AG10803 (cell line): ENCODE measurements at regions not wholly inside any gene's neighbourhood (a gene's known extent, or its start where the extent isn't known, plus 50 kb on each side); places are given as distances from the start of the nearest gene placed in this dataset.
"Not testable (repeated sequence)": the region's sequence is repeated elsewhere in the genome, so short reads cannot be mapped to it uniquely, and the experiment has no call there.

ENCODE experiments used
- DNase-seq: peaks from one replicate; pipeline ENCODE4 v3.0.0; 2010; ENCODE audit warnings: low read depth
- H3K4me3 ChIP-seq: 2 replicates; pipeline ENCODE4 v1.5.1; 2011; ENCODE audit warnings: mild to moderate bottlenecking, low read length, control low read depth
- TF ChIP-seq, protein P1 (sequence below): conservative IDR thresholded peaks from 2 replicates; pipeline ENCODE4 v1.5.1; 2011; ENCODE audit warnings: mild to moderate bottlenecking, low read length, control low read depth, inconsistent platforms

DNA sequence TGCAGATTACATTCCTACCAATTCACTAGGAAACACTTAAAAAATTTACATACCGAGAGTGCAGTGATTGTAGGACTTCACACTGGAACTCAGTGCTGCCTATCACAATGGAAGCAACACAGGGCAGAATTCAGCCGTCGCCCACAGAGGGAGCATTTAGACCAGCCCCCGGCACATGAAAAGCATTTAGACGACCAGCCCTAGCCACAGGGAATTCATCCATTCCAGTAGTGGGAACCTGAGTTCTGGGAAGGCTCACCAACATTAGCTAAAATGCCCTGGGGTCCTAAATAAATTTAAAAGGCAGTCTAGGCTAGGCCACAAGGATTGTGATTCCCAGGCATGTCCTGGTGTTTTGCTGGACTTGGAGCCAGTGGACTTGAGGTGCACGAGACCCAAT lies 155.2 kb downstream of the LIG4 start:
- TF ChIP-seq, protein P1, sequence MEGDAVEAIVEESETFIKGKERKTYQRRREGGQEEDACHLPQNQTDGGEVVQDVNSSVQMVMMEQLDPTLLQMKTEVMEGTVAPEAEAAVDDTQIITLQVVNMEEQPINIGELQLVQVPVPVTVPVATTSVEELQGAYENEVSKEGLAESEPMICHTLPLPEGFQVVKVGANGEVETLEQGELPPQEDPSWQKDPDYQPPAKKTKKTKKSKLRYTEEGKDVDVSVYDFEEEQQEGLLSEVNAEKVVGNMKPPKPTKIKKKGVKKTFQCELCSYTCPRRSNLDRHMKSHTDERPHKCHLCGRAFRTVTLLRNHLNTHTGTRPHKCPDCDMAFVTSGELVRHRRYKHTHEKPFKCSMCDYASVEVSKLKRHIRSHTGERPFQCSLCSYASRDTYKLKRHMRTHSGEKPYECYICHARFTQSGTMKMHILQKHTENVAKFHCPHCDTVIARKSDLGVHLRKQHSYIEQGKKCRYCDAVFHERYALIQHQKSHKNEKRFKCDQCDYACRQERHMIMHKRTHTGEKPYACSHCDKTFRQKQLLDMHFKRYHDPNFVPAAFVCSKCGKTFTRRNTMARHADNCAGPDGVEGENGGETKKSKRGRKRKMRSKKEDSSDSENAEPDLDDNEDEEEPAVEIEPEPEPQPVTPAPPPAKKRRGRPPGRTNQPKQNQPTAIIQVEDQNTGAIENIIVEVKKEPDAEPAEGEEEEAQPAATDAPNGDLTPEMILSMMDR = no peak
- H3K4me3 ChIP-seq = no peak overlapping the region
- DNase-seq = no peak

DNA sequence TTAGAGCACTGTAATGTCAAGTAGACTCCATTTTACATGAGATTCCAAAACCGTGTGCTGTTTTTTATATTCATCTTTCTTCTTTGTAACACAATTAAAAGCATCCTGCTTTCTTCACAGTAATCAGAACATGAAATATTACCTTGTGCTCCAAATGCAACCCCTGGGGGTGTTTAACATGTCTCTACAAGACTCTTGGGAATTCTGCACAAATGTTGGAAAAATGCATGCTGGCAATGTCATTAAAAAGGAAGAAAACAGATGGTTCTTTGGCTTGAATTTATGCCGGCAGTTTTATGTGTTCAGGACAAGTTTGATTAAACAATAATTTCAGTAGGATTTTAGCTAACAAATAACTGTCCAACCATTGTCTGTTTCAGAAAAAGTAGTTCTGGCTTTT lies 159.1 kb downstream of the LIG4 start:
- no peak overlapping the region for H3K4me3 ChIP-seq
- TF ChIP-seq, protein P1 = no peak
- DNase-seq = no peak

DNA sequence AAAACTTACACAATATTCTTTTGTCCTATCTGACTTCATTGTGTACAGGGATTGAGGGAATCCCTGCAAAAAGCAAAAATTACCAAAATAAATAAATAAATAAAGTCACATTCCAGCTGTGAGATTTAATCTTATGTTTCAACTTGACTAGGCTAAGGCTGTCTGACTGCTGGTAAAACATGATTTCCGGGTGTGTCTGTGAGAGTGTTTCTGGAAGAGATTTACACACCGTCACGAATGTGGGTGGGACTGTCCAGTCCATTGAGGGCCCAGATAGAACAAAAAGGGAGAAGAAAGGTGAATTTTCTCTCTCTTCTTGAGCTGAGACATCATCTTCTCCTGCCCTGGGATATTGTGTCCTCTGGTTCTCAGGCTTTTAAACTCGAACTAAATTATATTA lies 166.1 kb downstream of the LIG4 start:
- no peak for DNase-seq
- no peak overlapping the region for H3K4me3 ChIP-seq
- TF ChIP-seq, protein P1 = no peak

DNA sequence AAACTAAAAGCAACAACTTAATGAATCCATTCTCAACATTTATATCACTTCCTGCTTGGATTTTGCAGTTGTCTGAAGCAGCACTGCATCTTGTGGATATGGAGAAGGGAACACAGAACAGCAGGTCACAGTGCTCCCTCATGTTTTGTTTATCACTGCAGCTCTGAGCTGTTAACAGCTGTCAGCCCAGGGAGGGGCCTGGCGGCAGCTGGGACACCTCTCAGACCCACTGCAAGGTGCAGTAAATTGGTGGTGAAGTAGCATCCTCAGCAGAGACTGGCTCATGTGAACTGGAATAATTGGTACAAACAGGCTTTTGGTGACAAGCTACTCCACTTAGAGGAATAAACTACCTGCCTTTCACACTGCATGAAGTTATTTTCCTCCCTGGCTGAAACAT lies 170.4 kb downstream of the LIG4 start:
- H3K4me3 ChIP-seq = no peak overlapping the region
- DNase-seq = no peak
- TF ChIP-seq, protein P1 = no peak

DNA sequence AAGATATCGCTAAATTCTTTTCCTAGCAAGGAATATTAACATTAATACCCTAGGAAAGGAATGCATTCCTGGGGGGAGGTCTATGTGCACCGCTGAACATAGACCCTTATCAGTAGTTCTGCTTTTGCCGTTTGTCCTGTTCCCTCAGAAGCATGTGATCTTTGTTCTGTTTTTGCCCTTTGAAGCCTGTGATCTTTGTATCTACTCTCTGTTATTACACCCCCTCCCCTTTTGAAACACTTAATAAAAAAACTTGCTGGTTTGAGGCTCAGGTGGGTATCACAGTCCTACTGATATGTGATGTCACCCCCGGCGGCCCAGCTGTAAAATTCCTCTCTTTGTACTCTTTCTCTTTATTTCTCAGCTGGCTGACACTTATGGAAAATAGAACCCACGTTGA lies 172.5 kb downstream of the LIG4 start:
- not testable (repeated sequence) for DNase-seq, H3K4me3 ChIP-seq

DNA sequence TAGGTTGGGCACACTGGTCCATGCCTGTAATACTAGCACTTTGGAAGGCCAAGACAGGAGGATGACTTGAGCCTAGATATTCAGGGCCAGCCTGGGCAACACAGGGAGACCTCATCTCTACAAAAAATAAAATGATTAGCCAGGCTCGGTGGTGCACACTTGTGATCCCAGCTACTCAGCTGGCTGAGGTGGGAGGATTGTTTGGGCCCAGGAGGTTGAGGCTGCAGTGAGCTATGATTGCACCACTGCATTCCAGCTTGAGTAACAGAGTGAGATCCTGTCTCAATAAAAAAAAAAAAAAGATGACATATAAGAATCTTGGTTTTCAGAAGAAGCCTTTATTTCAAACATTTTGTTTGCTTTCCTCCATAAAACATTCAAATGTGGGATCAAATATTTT lies 178.0 kb downstream of the LIG4 start:
- TF ChIP-seq, protein P1 = no peak
- H3K4me3 ChIP-seq = no peak overlapping the region
- no peak for DNase-seq

DNA sequence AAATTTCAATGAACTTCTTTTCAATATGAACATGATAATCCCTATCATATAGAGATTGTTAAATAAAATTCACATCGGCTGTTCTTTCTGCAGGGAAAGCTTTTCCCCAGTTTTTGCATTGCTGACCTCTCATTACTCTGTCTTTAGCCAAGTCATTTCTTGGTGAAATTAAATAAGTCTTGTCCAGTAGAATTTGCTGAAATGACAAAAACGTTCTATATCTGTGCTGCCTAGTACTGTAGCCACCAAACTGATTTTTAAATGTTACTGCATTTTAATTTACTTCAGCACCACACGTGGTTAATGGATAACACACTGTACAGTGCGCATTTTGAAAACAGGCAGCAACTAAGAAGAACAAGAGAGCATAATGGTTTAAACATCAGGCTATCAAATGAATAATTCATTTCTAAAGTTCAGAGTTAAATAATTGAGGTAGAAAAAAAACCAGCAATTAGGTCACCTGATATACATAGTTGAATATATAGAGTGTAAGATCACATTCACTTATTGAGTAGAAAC lies 178.9 kb downstream of the LIG4 start:
- no peak for DNase-seq
- no peak overlapping the region for H3K4me3 ChIP-seq
- TF ChIP-seq, protein P1 = no peak

DNA sequence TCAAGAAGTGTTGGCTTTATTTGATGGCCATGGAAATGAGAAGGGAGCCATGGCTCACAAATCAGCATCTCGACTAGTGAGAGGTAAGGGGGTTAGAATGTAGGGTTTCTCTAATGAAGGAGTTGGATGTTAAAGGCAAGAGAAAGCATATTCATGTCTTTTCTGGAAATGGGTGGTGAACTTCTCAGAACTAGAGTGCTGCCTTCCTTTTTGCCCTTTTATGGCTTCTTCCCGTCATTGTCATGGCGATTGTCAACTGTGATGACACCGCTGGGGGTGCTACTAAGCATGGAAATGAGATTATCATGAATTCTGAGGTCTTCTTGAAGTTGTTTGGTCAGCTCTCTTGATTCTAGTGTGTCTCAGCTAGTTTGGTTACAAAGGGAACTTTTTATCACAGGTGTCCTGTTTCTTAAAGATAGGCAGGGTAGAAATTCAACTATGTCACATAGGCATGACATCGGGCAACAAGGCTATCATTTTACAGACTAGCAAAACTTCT lies 180.4 kb downstream of the LIG4 start:
- DNase-seq = no peak
- no peak overlapping the region for H3K4me3 ChIP-seq
- TF ChIP-seq, protein P1 = no peak
